ENCODE measurements at regions not wholly inside any gene's neighbourhood (a gene's known extent, or its start where the extent isn't known, plus 50 kb on each side); places are given as distances from the start of the nearest gene placed in this dataset.

GRCh38 chr13:88643233-88643632 is 972.1 kb downstream of the SLITRK5 start:
- no peak for TF ChIP-seq CEBPB (IDR thresholded peaks at IDR 0.05; ENCODE audit: low read depth, low read length)
- TF ChIP-seq CTCF (conservative IDR thresholded peaks at IDR 0.05; ENCODE audit: low read depth, low read length): no peak
- TF ChIP-seq POLR2A (IDR thresholded peaks at IDR 0.05; ENCODE audit: low read depth, low read length): no peak
- TF ChIP-seq RAD21 (IDR thresholded peaks at IDR 0.05; ENCODE audit: low read length): no peak
- TF ChIP-seq MAZ (IDR thresholded peaks at IDR 0.05; ENCODE audit: borderline replicate concordance, low read depth, low read length): no peak
- no peak for TF ChIP-seq SMC3 (IDR thresholded peaks at IDR 0.05; ENCODE audit: low read depth, low read length)
- TF ChIP-seq RFX5 (IDR thresholded peaks at IDR 0.05; ENCODE audit: low read depth, low read length): no peak
- no peak for TF ChIP-seq CHD1 (IDR thresholded peaks at IDR 0.05; ENCODE audit: low read depth, low read length)
- no peak for TF ChIP-seq MXI1 (IDR thresholded peaks at IDR 0.05; ENCODE audit: borderline replicate concordance, low read depth, low read length)
- no peak for TF ChIP-seq ELK1 (IDR thresholded peaks at IDR 0.05; ENCODE audit: borderline replicate concordance, low read depth, low read length)
- no peak for TF ChIP-seq BHLHE40 (IDR thresholded peaks at IDR 0.05; ENCODE audit: low read depth, low read length)
- TF ChIP-seq USF2 (IDR thresholded peaks at IDR 0.05; ENCODE audit: low read depth, low read length): no peak

Data from IMR-90 (cell line).